ENCODE measurements at regions not wholly inside any gene's neighbourhood (a gene's known extent, or its start where the extent isn't known, plus 50 kb on each side); places are given as distances from the start of the nearest gene placed in this dataset.

- no peak overlapping the region for H3K27ac Mint-ChIP-seq
- H3K9ac ChIP-seq (ENCODE audit: extremely low read depth, insufficient read length, low read length), result no peak overlapping the region
Measured at GRCh38 chr4:14196131-14196530, 568.6 kb upstream of the BOD1L1 start.

More at GRCh38 chr4:14196131-14196530, 568.6 kb upstream of the BOD1L1 start:
- H4K20me1 ChIP-seq (ENCODE audit: control insufficient read depth, insufficient read depth, insufficient read length), result no peaks in the 10 kb centered on the region
- TF ChIP-seq CTCF (conservative IDR thresholded peaks at IDR 0.05), result no peak
- no peak overlapping the region for H3K18ac ChIP-seq (ENCODE audit: insufficient read length, low read depth, low read length)
- H2BK15ac ChIP-seq (ENCODE audit: low read depth, low read length), result no peak overlapping the region
- H3K27me3 Mint-ChIP-seq (ENCODE audit: low read depth), result no peaks in the 10 kb centered on the region
- no peak overlapping the region for H3K4ac ChIP-seq (ENCODE audit: low read depth, low read length)
- H2BK5ac ChIP-seq (ENCODE audit: insufficient read length, low read length), result no peak overlapping the region
- H4K91ac ChIP-seq (ENCODE audit: insufficient read length, low read depth, low read length), result no peak overlapping the region
- H3K4me2 ChIP-seq (ENCODE audit: insufficient read depth, insufficient read length, low read length), result no peak overlapping the region
- no peak overlapping the region for H4K8ac ChIP-seq (replicated peaks; ENCODE audit: insufficient read length, low read depth, low read length)
- no CpG with 5 or more reads among the region's 7 CpGs for WGBS (ENCODE audit: extremely low coverage, insufficient read length, low lambda C conversion rate)
- H3K4me1 Mint-ChIP-seq, result no peaks in the 10 kb centered on the region
- no peaks in the 10 kb centered on the region for H3K36me3 Mint-ChIP-seq (ENCODE audit: insufficient read depth in 1 of 3, low read depth in 3 of 3)
- no peak overlapping the region for H2AK5ac ChIP-seq (ENCODE audit: insufficient read length, low read length)
- H4K5ac ChIP-seq (ENCODE audit: insufficient read length, low read depth, low read length), result no peak overlapping the region
- H3K4me1 ChIP-seq (ENCODE audit: insufficient read depth, low read length), result no peaks in the 10 kb centered on the region
- H3T11ph ChIP-seq (ENCODE audit: low read length), result no peak overlapping the region
- no peaks in the 10 kb centered on the region for H3K9me3 ChIP-seq (ENCODE audit: control insufficient read depth, low read depth, low read length)
- H3K56ac ChIP-seq (ENCODE audit: insufficient read length, low read depth, low read length), result no peak overlapping the region
- peak; percentile 58 for DNase-seq
- H3K23me2 ChIP-seq (ENCODE audit: insufficient read length, low read depth, low read length, poor library complexity, severe bottlenecking), result no peaks in the 10 kb centered on the region
- no peak overlapping the region for H3K4me3 Mint-ChIP-seq
- no peaks in the 10 kb centered on the region for H3K9me3 Mint-ChIP-seq
- H3K79me1 ChIP-seq (ENCODE audit: insufficient read depth, low read depth, low read length, poor library complexity, severe bottlenecking), result no peaks in the 10 kb centered on the region
- H3K27ac ChIP-seq (ENCODE audit: insufficient read length, low read depth, low read length), result no peak overlapping the region
- no peak overlapping the region for H2BK120ac ChIP-seq (ENCODE audit: low read depth, low read length, poor library complexity, severe bottlenecking)
- H2BK20ac ChIP-seq (ENCODE audit: low read depth, low read length, poor library complexity, severe bottlenecking), result no peak overlapping the region
- H3K27me3 ChIP-seq (ENCODE audit: insufficient read depth, low read length), result no peaks in the 10 kb centered on the region
- H3K14ac ChIP-seq (ENCODE audit: insufficient read depth, low read length), result no peak overlapping the region
- H3K79me2 ChIP-seq (ENCODE audit: insufficient read depth, low read length), result no peaks in the 10 kb centered on the region
- no peak overlapping the region for H2BK12ac ChIP-seq (ENCODE audit: insufficient read length, low read depth, low read length)
- H3K23ac ChIP-seq (ENCODE audit: insufficient read length, low read depth, low read length), result no peak overlapping the region
- no peak overlapping the region for H2AFZ ChIP-seq (ENCODE audit: low read length)

Measured in H9 (cell line).